HAP-1 (cell line): ENCODE measurements at regions not wholly inside any gene's neighbourhood (a gene's known extent, or its start where the extent isn't known, plus 50 kb on each side); places are given as distances from the start of the nearest gene placed in this dataset.
"Not testable (repeated sequence)": the region's sequence is repeated elsewhere in the genome, so short reads cannot be mapped to it uniquely, and the experiment has no call there.

Source experiments
- DNase-seq, 2 experiments: peaks; one replicate each; pipeline ENCODE4 v3.0.0-alpha.2; 2016 to 2020; ENCODE audit warnings: low spot score in 2 of 2
- H3K27me3 ChIP-seq: fragments of 250-450 bp; sonication (Bioruptor Pico); 2 replicates; pipeline ENCODE4 v1.5.1; 2020; ENCODE audit warnings: low read depth, mild to moderate bottlenecking, moderate library complexity
- H3K36me3 ChIP-seq: fragments of 250-450 bp; sonication (Bioruptor Pico); replicated peaks from 2 replicates; pipeline ENCODE4 v1.5.1; 2020; ENCODE audit warnings: mild to moderate bottlenecking
- H3K4me1 ChIP-seq: fragments of 250-450 bp; sonication (Bioruptor Pico); 2 replicates; pipeline ENCODE4 v1.5.1; 2020; ENCODE audit warnings: mild to moderate bottlenecking
- H3K4me3 ChIP-seq: fragments of 250-450 bp; sonication (Bioruptor Pico); 2 replicates; pipeline ENCODE4 v1.5.1; 2020; ENCODE audit warnings: mild to moderate bottlenecking, moderate library complexity
- H3K9me3 ChIP-seq: fragments of 250-450 bp; sonication (Bioruptor Pico); 2 replicates; pipeline ENCODE4 v1.5.1; 2020; ENCODE audit warnings: mild to moderate bottlenecking, moderate library complexity
- in situ Hi-C: fragments of 300-500 bp; cut with MboI; formaldehyde crosslinking; loops from 3 replicates; pipeline ENCODE4 v1.14.3; 2020; ENCODE audit warnings: low sequenced_read_pairs, inconsistent platforms, mixed read lengths

- Histone ChIP-seq H3K36me3 (no peaks in the 10 kb centered on the region), H3K9me3 (no peaks in the 10 kb centered on the region), H3K27me3 (no peaks in the 10 kb centered on the region), H3K4me3 (no peak overlapping the region), H3K4me1 (no peaks in the 10 kb centered on the region)
- DNase-seq: no peak
- in situ Hi-C loops: no loop called here
These were observed 1137.4 kb upstream of the FAM98A start for GRCh38 chr2:34736482-34736881.

- in situ Hi-C loops: no loop called here
- Histone ChIP-seq H3K4me3 (no peak overlapping the region), H3K4me1 (no peaks in the 10 kb centered on the region), H3K36me3 (no peaks in the 10 kb centered on the region), H3K27me3 (no peaks in the 10 kb centered on the region), H3K9me3 (no peaks in the 10 kb centered on the region)
- no peak for DNase-seq
These were observed 1135.6 kb upstream of the FAM98A start for GRCh38 chr2:34734662-34735061.

GRCh38 chr2:34734042-34734441 is 1134.9 kb upstream of the FAM98A start:
- Histone ChIP-seq H3K4me1 (no peaks in the 10 kb centered on the region), H3K36me3 (no peaks in the 10 kb centered on the region)
- in situ Hi-C loops: no loop called here

GRCh38 chr2:34731292-34731691 is 1132.2 kb upstream of the FAM98A start:
- in situ Hi-C loops: no loop called here
- Histone ChIP-seq H3K4me1 (no peaks in the 10 kb centered on the region), H3K9me3 (no peaks in the 10 kb centered on the region), H3K4me3 (no peak overlapping the region), H3K36me3 (no peaks in the 10 kb centered on the region), H3K27me3 (no peaks in the 10 kb centered on the region)
- no peak for DNase-seq

More at GRCh38 chr2:34734042-34734441, 1134.9 kb upstream of the FAM98A start:
- no peaks in the 10 kb centered on the region for H3K9me3 ChIP-seq
- no peak overlapping the region for H3K4me3 ChIP-seq
- H3K27me3 ChIP-seq: no peaks in the 10 kb centered on the region
- no peak for DNase-seq

GRCh38 chr2:34729845-34730244 is 1130.7 kb upstream of the FAM98A start:
- Histone ChIP-seq H3K9me3 (no peaks in the 10 kb centered on the region), H3K36me3 (no peaks in the 10 kb centered on the region), H3K4me3 (no peak overlapping the region), H3K27me3 (no peaks in the 10 kb centered on the region), H3K4me1 (no peaks in the 10 kb centered on the region)
- in situ Hi-C loops: no loop called here
- no peak for DNase-seq

GRCh38 chr2:34724107-34724506 is 1125.0 kb upstream of the FAM98A start:
- H3K36me3 ChIP-seq: no peaks in the 10 kb centered on the region
- H3K27me3 ChIP-seq: no peaks in the 10 kb centered on the region
- no peak for DNase-seq
- no peak overlapping the region for H3K4me3 ChIP-seq
- H3K9me3 ChIP-seq: no peaks in the 10 kb centered on the region
- in situ Hi-C loops: no loop called here
- no peaks in the 10 kb centered on the region for H3K4me1 ChIP-seq

- DNase-seq: no peak
- H3K4me1 ChIP-seq: no peaks in the 10 kb centered on the region
- in situ Hi-C loops: no loop called here
- H3K9me3 ChIP-seq: no peaks in the 10 kb centered on the region
- no peaks in the 10 kb centered on the region for H3K27me3 ChIP-seq
- H3K36me3 ChIP-seq: no peaks in the 10 kb centered on the region
- H3K4me3 ChIP-seq: no peak overlapping the region
These were observed 1124.6 kb upstream of the FAM98A start for GRCh38 chr2:34723683-34724082.

- no peaks in the 10 kb centered on the region for H3K9me3 ChIP-seq
- peak in 1 of 2 experiments; percentile 8 for DNase-seq
- in situ Hi-C loops: no loop called here
- no peaks in the 10 kb centered on the region for H3K27me3 ChIP-seq
- H3K4me3 ChIP-seq: no peak overlapping the region
- H3K36me3 ChIP-seq: no peaks in the 10 kb centered on the region
- H3K4me1 ChIP-seq: no peaks in the 10 kb centered on the region
These were observed 1120.1 kb upstream of the FAM98A start for GRCh38 chr2:34719206-34719605.

GRCh38 chr2:34705551-34706247 is 1106.6 kb upstream of the FAM98A start:
- H3K36me3 ChIP-seq: no peaks in the 10 kb centered on the region
- DNase-seq: no peak
- H3K4me3 ChIP-seq: no peak overlapping the region
- in situ Hi-C loops: no loop called here
- H3K9me3 ChIP-seq: no peaks in the 10 kb centered on the region
- H3K4me1 ChIP-seq: no peaks in the 10 kb centered on the region
- no peaks in the 10 kb centered on the region for H3K27me3 ChIP-seq

GRCh38 chr2:34703292-34703691 is 1104.2 kb upstream of the FAM98A start:
- Histone ChIP-seq H3K27me3 (no peaks in the 10 kb centered on the region), H3K4me1 (no peaks in the 10 kb centered on the region), H3K9me3 (no peaks in the 10 kb centered on the region), H3K4me3 (no peak overlapping the region), H3K36me3 (no peaks in the 10 kb centered on the region)
- no peak for DNase-seq
- in situ Hi-C loops: no loop called here

GRCh38 chr2:34702391-34702790 is 1103.3 kb upstream of the FAM98A start:
- DNase-seq, H3K36me3 ChIP-seq, H3K27me3 ChIP-seq, in situ Hi-C loops, H3K4me3 ChIP-seq, H3K9me3 ChIP-seq, H3K4me1 ChIP-seq: not testable (repeated sequence)

- H3K4me1 ChIP-seq, H3K4me3 ChIP-seq, H3K9me3 ChIP-seq, H3K27me3 ChIP-seq, DNase-seq, in situ Hi-C loops, H3K36me3 ChIP-seq: not testable (repeated sequence)
These were observed 1078.5 kb upstream of the FAM98A start for GRCh38 chr2:34677591-34677990.

GRCh38 chr2:34677119-34677531 is 1078.0 kb upstream of the FAM98A start:
- H3K27me3 ChIP-seq, DNase-seq, H3K4me3 ChIP-seq, H3K4me1 ChIP-seq, in situ Hi-C loops, H3K36me3 ChIP-seq, H3K9me3 ChIP-seq: not testable (repeated sequence)

- H3K9me3 ChIP-seq: no peaks in the 10 kb centered on the region
- H3K27me3 ChIP-seq: no peaks in the 10 kb centered on the region
- DNase-seq: no peak
- no peak overlapping the region for H3K4me3 ChIP-seq
- in situ Hi-C loops: no loop called here
- H3K36me3 ChIP-seq: no peaks in the 10 kb centered on the region
- H3K4me1 ChIP-seq: no peaks in the 10 kb centered on the region
These were observed 1071.4 kb upstream of the FAM98A start for GRCh38 chr2:34670482-34670881.

GRCh38 chr2:34666821-34667220 is 1067.7 kb upstream of the FAM98A start:
- Histone ChIP-seq H3K4me1 (no peaks in the 10 kb centered on the region), H3K4me3 (no peak overlapping the region), H3K27me3 (no peaks in the 10 kb centered on the region), H3K36me3 (no peaks in the 10 kb centered on the region), H3K9me3 (no peaks in the 10 kb centered on the region)
- no peak for DNase-seq
- in situ Hi-C loops: no loop called here
